Cardiac fibroblast (primary cell): ENCODE measurements at regions not wholly inside any gene's neighbourhood (a gene's known extent, or its start where the extent isn't known, plus 50 kb on each side); places are given as distances from the start of the nearest gene placed in this dataset.
A peak's percentile ranks its signal among the peaks of the same experiment; 100 is the strongest.

Experiments
- DNase-seq, 2 donors: peaks; one replicate each; pipeline versions ENCODE4 v3.0.0 to v3.0.0-alpha.2; 2010; ENCODE audit warnings: low read depth in 2 of 2
- H3K4me3 ChIP-seq, 2 donors: replicated peaks in 1 of 2; 1 replicate in 1 of 2; 2 replicates in 1 of 2; pipeline ENCODE4 v1.5.1; 2011; ENCODE audit warnings: low read depth in 2 of 2, low read length in 2 of 2, mild to moderate bottlenecking in 2 of 2, moderate library complexity in 1 of 2
- TF ChIP-seq, protein P1 (sequence below): IDR thresholded peaks from one replicate; pipeline ENCODE4 v1.5.1; 2011; ENCODE audit warnings: low read depth, mild to moderate bottlenecking, low read length, inconsistent platforms

DNA sequence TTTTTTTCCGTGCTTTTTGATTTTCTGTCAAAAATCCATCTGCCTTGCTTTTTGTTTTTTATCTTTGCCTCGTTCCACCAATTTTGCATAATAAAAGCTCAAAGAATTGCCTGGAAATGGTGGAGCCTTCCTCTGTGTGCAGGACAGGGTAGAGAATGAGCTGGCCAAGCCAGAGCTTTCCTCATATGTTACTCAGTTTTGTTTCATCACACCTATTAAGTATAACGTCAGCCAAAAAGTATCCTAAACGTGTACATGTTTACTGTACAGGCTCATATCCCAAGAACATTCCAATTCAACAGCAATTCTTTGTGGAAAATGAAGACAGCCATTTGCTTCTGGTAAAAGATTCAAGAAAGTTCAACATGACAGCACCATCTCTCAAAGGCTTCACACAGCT is 191.2 kb upstream of the LMNTD1 start:
- no peak overlapping the region for H3K4me3 ChIP-seq
- TF ChIP-seq, protein P1, sequence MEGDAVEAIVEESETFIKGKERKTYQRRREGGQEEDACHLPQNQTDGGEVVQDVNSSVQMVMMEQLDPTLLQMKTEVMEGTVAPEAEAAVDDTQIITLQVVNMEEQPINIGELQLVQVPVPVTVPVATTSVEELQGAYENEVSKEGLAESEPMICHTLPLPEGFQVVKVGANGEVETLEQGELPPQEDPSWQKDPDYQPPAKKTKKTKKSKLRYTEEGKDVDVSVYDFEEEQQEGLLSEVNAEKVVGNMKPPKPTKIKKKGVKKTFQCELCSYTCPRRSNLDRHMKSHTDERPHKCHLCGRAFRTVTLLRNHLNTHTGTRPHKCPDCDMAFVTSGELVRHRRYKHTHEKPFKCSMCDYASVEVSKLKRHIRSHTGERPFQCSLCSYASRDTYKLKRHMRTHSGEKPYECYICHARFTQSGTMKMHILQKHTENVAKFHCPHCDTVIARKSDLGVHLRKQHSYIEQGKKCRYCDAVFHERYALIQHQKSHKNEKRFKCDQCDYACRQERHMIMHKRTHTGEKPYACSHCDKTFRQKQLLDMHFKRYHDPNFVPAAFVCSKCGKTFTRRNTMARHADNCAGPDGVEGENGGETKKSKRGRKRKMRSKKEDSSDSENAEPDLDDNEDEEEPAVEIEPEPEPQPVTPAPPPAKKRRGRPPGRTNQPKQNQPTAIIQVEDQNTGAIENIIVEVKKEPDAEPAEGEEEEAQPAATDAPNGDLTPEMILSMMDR: no peak
- peak in 1 of 2 donors; percentile 52 for DNase-seq

DNA sequence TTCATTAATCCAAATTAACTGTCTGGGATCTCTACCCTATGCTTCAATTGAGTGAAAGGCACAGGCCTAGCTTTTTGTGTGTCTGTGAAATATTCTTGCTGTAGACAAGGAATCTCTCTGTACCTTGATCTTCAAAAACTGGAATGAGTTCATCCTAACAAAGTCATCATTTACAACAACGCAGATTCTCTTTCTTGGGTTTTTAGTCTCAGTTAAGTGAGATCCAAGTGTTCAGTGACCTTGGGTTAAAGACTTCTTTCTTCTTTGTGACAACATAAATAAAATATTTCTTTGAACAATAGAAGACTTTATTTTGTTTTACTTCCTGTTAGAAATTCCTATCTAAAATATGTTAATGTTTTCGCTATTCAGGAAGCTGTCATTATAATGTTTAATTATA is 192.2 kb upstream of the LMNTD1 start:
- no peak overlapping the region for H3K4me3 ChIP-seq
- TF ChIP-seq, protein P1: no peak
- DNase-seq: no peak

DNA sequence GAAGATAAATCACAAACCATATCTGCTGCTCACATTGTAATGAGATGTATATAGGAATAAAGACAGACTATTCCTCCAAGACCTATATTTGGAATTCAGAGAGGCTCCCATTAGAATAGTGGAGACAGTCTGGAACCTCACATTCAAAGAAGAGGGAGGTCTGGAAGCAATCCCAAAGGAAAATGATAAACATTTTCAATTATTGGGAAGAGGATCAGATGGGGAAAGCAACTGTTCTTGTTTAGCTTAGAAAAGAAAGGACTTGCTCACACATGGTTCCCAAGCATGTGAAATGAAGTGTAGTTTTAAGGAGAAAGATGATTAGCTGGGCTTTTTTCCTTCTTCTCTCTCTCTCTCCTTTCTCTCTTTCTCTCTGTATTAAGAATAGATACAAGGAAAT is 193.0 kb upstream of the LMNTD1 start:
- no peak for DNase-seq
- TF ChIP-seq, protein P1: no peak
- H3K4me3 ChIP-seq: no peak overlapping the region

DNA sequence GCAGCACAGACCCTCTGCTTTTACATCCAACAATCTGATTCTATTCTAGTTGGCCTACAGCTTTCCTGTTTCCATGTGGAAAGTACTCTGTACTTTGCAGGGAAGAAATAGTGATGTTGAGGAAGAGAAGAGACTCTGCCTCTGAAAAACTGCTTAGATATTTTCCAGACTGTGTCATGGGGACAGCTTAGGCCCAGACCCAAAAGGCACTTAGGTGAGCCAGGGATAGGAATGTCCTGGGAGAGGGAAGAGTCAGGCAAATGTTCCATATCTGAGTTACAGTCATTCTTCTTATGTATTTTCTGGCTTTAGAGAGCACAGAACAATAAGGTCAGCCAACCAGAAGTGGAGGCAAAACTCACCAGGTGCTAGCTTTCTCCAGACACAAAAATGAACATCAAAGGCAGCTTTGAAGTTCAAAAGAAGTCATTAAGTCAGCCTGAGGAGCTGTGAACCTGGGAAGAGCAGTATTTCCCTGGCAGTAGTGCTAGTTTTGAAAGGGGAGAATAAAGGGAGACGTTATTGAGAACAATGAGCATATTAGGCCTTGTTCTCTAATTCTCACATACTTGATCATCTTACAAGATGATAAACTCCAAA is 199.7 kb upstream of the LMNTD1 start:
- TF ChIP-seq, protein P1: no peak
- no peak for DNase-seq
- H3K4me3 ChIP-seq: no peak overlapping the region

DNA sequence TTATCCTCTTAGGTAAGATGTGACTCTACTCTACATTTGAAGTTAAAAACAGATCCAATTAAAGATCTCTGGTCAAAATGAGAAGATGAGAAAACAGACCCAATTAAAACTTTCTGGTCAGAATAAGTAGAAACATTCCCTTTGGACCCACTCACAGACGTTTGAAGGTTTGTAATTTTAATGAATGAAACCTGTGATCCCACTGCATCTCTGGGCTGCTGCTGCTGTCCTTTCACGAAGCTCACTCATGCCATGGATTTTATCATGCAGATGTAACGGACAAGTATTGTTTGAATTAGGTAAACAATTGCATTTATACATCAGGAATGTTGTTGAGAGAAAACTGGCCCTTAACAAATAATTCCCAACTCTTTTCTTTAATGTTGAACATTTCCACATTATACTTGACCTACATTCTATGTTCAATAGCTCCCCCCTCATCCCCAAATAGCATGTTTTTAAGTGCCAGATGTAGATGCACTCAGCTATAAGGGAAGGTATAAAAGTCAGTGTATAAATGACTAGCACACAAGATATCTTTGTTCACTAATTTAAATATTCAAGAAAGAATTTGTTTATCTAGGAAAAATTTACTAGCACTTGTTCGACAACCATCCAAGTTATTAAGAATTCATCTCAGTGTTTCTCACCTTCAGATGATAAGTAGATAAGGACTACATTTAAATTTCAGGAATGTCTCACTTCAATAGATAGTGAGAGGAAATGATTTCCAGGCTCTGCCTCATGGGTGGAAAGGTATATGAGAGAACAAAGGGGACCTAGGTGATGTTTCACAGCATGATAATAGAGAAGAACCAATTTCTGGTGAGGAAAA is 202.3 kb upstream of the LMNTD1 start:
- DNase-seq: no peak
- TF ChIP-seq, protein P1: no peak
- H3K4me3 ChIP-seq: no peak overlapping the region

DNA sequence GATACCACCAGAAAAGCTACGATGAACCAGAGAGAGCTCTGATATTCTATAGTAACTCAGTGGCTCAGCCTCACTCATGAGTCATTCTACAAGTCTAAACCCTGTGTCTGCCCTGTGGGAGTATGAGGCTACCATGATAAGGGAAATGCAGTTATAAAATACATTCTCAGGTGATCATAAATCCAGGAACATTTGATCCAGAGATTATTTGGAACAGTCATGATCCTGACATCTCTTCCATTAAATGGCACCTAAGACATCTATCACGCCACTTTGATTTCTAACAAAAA is 202.6 kb upstream of the RASSF8 start:
- no peak overlapping the region for H3K4me3 ChIP-seq
- TF ChIP-seq, protein P1: no peak
- no peak for DNase-seq
